Right ventricle myocardium superior (tissue), 1 donor: ENCODE measurements at regions not wholly inside any gene's neighbourhood (a gene's known extent, or its start where the extent isn't known, plus 50 kb on each side); places are given as distances from the start of the nearest gene placed in this dataset.

Source experiments
- ATAC-seq: fragments of 200-7000 bp; cut with Tn5 transposase; one replicate; pipeline ENCODE4 v1.9.1; 2020; ENCODE audit warnings: mild to moderate bottlenecking; ENCODE audit not compliant: poor library complexity
- DNase-seq: peaks from one replicate; pipeline ENCODE4 v3.0.0-alpha.2; 2020
- intact Hi-C: fragments of 100-400 bp; cut with DNase I; formaldehyde crosslinking; loops from one replicate; pipeline ENCODE4 v1.11.2; 2022
- donor health status: DM: no; HTN: yes; CAD: no; lungs with severe emphysema.

GRCh38 chr3:54071601-54072000 lies 50.8 kb upstream of the CACNA2D3 start:
- ATAC-seq (no peak), DNase-seq (no peak)
- intact Hi-C loops, result no loop called here

GRCh38 chr3:54069961-54070360 lies 52.4 kb upstream of the CACNA2D3 start:
- DNase-seq (no peak), ATAC-seq (no peak)
- intact Hi-C loops, result no loop called here

- DNase-seq (no peak), ATAC-seq (no peak)
- intact Hi-C loops, result no loop called here
These were observed 55.2 kb upstream of the CACNA2D3 start for GRCh38 chr3:54067055-54067698.

GRCh38 chr3:54066253-54066652 lies 56.1 kb upstream of the CACNA2D3 start:
- DNase-seq, result no peak
- ATAC-seq, result no peak
- intact Hi-C loops, result no loop called here

- intact Hi-C loops, result no loop called here
- ATAC-seq, result no peak
These were observed 56.8 kb upstream of the CACNA2D3 start for GRCh38 chr3:54065586-54065985.

GRCh38 chr3:54065140-54065539 lies 57.2 kb upstream of the CACNA2D3 start:
- ATAC-seq (no peak), DNase-seq (no peak)
- intact Hi-C loops, result no loop called here

More at GRCh38 chr3:54065586-54065985, 56.8 kb upstream of the CACNA2D3 start:
- no peak for DNase-seq

- DNase-seq (no peak), ATAC-seq (no peak)
- intact Hi-C loops, result no loop called here
These were observed 57.9 kb upstream of the CACNA2D3 start for GRCh38 chr3:54064486-54064885.

GRCh38 chr3:54062546-54062945 lies 59.8 kb upstream of the CACNA2D3 start:
- intact Hi-C loops, result no loop called here
- no peak for DNase-seq

GRCh38 chr3:54056521-54056920 lies 65.8 kb upstream of the CACNA2D3 start:
- DNase-seq (no peak), ATAC-seq (no peak)
- intact Hi-C loops, result no loop called here

More at GRCh38 chr3:54062546-54062945, 59.8 kb upstream of the CACNA2D3 start:
- ATAC-seq, result no peak

- intact Hi-C loops, result no loop called here
- no peak for ATAC-seq
- DNase-seq, result no peak
These were observed 68.5 kb upstream of the CACNA2D3 start for GRCh38 chr3:54053882-54054281.

GRCh38 chr3:54053211-54053610 lies 69.1 kb upstream of the CACNA2D3 start:
- ATAC-seq (peak; percentile 31), DNase-seq (no peak)
- intact Hi-C loops, result no loop called here

- DNase-seq (no peak), ATAC-seq (no peak)
- intact Hi-C loops, result no loop called here
These were observed 74.8 kb upstream of the CACNA2D3 start for GRCh38 chr3:54047568-54047967.

GRCh38 chr3:54046641-54047214 lies 75.6 kb upstream of the CACNA2D3 start:
- DNase-seq (no peak), ATAC-seq (no peak)
- intact Hi-C loops, result no loop called here

- no peak for ATAC-seq
- no peak for DNase-seq
- intact Hi-C loops, result no loop called here
These were observed 77.1 kb upstream of the CACNA2D3 start for GRCh38 chr3:54045061-54045815.

- ATAC-seq, result peak; percentile 36
- intact Hi-C loops, result no loop called here
- no peak for DNase-seq
These were observed 80.0 kb upstream of the CACNA2D3 start for GRCh38 chr3:54042259-54042823.

- intact Hi-C loops, result no loop called here
- no peak for DNase-seq
- no peak for ATAC-seq
These were observed 81.9 kb upstream of the CACNA2D3 start for GRCh38 chr3:54040476-54040875.

GRCh38 chr3:54038391-54038790 lies 84.0 kb upstream of the CACNA2D3 start:
- DNase-seq (no peak), ATAC-seq (no peak)
- intact Hi-C loops, result no loop called here

GRCh38 chr3:54036543-54036942 lies 85.8 kb upstream of the CACNA2D3 start:
- ATAC-seq, result no peak
- intact Hi-C loops, result no loop called here

GRCh38 chr3:54034971-54035370 lies 87.4 kb upstream of the CACNA2D3 start:
- intact Hi-C loops, result no loop called here
- DNase-seq, result no peak
- no peak for ATAC-seq

More at GRCh38 chr3:54036543-54036942, 85.8 kb upstream of the CACNA2D3 start:
- DNase-seq, result no peak

- no peak for DNase-seq
These were observed 88.6 kb upstream of the CACNA2D3 start for GRCh38 chr3:54033761-54034160.

More at GRCh38 chr3:54033761-54034160, 88.6 kb upstream of the CACNA2D3 start:
- no peak for ATAC-seq
- intact Hi-C loops, result no loop called here
